Hepatic stellate cell (primary cell): ENCODE measurements at regions not wholly inside any gene's neighbourhood (a gene's known extent, or its start where the extent isn't known, plus 50 kb on each side); places are given as distances from the start of the nearest gene placed in this dataset.

ENCODE experiments used
- DNase-seq: peaks from one replicate; pipeline ENCODE4 v3.0.0; 2011; ENCODE audit warnings: low spot score

DNA sequence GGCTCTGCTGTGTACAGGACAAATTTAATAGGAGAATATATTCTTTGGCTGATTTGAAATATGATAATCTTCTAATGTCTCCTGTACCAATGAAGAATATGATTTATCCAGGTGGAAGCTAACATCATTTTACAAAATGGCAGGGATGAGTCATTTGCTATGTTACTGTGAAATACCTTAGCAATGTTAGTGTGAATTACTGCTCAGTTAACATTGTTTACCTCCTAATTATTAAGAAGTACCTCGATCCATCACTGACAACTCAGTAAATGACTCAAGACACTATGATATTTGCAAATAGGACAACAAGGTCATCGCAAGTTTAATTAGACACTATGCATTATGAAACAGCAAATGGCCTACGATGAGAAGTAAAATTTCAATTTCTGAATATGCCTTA is 309.1 kb upstream of the EDNRB start:
- no peak for DNase-seq

- DNase-seq, result no peak
Measured at GRCh38 chr13:78215458-78216108, 297.0 kb upstream of the EDNRB start.

- no peak for DNase-seq
Measured at GRCh38 chr13:78201411-78201810, 282.8 kb upstream of the EDNRB start.

GRCh38 chr13:78198821-78199220 is 280.2 kb upstream of the EDNRB start:
- DNase-seq, result no peak

GRCh38 chr13:78198419-78198818 is 279.8 kb upstream of the EDNRB start:
- DNase-seq, result no peak

GRCh38 chr13:78197231-78197630 is 278.6 kb upstream of the EDNRB start:
- no peak for DNase-seq

DNA sequence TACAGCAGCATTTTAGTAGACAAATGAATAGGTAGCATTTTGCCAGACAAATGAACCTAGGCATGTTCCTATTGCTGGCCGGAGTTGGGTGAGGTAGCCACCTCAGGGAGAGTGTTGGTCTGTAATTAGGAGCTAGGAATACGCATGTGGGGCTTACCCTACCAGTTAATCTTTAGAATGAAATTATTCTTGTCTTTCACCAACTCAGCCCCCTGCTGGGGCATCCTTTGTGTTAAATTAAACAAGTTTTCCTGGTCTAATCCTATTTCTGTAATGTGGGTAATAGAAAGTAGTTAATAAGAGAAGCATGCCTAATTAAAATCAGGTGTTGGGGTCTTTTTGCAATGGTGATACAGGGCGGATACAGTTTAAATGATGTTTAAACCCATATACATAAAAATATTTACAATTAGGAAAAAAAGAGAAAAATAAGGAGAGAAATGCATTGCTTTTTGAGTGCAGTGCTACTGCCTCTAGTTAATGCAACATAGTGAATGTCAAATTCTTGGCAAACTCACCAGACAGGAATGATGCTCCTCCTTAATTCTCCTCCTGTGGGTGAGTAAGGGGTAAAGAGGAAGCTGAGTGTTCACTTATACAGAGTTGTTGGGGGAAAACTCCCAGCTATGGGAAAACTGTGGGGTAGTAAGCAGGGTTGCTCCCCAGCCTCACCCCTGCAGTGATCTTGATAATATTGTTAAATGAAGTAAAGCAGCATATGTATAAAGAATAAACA is 276.4 kb upstream of the EDNRB start:
- peak; percentile 16 for DNase-seq

GRCh38 chr13:78193846-78194245 is 275.2 kb upstream of the EDNRB start:
- no peak for DNase-seq

- peak; percentile 17 for DNase-seq
Measured at GRCh38 chr13:78192716-78193115, 274.1 kb upstream of the EDNRB start.

DNA sequence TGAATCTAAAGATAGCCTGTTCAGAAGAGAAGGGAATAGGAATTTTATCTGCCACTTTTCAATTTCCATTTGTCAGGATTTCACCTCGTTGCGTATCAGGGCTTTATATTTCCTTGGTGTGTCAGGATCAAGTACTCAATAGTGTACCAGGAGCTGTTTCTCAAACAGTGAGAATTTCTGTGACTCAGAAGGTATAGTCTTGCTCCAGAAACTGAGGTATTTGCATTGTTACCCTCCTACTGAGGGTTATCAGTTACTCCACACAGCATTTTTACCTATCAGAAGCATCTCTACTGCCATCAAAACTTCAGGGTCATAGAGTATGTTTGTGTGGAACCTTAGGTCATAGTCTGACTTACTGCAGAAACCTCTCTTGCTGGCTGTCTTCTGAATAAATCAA is 271.7 kb upstream of the EDNRB start:
- DNase-seq, result no peak

DNA sequence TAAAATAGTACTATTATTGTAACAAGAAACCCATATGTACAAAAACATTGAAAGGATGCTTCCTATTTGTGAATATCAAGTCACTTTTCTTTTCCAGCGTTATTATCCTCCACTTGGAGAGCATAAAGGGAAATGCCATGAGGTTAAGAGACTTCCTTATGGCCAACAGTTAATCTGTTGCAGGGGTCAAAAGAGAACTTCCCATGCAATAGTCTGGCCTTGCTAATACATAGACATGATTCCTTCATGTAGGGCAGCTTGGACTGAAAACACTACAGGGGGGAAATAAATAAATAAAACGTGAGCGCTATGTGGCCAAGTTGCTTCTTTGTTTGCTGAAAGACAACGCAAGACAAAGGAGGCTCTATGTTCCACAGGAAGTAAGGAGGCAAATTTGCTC is 269.1 kb upstream of the EDNRB start:
- no peak for DNase-seq

DNA sequence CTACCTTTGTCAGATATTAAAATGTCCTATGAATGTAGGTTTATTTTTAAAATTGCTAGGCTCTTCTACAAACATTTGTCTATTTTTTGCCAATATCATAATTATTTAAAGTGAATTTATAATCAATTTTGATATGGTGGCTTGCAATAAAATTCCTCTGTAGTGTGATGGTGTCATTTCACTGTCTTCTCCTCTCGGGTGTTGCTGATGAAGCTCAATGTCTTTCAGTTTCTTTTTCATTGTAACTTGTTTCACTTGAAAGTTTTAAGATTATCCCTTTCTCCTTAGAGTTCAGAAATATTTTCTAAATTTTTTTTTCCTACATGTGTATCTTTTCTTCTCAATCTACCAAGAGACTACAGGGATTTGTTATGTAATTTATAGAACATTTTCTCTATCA is 267.1 kb upstream of the EDNRB start:
- DNase-seq, result no peak

DNA sequence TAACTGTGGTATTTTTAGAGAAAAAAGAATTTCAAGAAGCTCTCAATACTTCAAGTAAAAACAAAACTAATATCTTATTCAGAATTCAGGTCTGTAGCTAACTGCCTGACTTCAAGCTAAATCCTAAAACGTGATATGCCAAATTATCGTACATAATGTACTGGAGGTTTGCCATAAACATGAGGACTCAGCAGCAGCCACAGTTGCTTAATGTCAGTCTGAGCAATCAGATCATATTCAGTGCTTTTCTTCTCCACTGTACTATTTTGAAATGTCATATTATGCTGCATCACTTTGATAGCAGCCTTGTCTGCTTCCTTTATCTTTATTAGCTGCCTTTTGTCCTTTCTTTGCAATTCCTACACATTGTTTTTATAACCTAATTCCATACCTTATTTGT is 265.1 kb upstream of the EDNRB start:
- no peak for DNase-seq

GRCh38 chr13:78182813-78183212 is 264.2 kb upstream of the EDNRB start:
- DNase-seq, result no peak

DNA sequence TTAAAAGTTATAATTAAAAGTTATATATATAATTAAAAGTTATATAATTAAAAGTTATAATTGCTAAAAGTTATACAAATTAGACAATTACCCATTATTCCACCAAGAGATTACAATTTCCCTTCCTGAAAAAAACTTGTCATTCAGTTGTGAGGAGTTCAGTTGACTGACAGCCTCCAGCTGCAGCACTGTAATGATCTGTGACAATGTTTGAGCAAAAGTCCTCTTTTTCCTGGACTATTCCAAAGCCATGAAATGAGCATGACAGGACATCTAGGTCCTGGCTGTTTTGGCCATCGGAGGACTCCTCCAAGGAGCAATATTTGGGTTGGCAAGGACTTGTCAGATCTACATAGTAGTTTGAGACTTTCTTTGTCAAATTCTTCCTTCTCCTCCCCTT is 258.7 kb upstream of the EDNRB start:
- no peak for DNase-seq

DNA sequence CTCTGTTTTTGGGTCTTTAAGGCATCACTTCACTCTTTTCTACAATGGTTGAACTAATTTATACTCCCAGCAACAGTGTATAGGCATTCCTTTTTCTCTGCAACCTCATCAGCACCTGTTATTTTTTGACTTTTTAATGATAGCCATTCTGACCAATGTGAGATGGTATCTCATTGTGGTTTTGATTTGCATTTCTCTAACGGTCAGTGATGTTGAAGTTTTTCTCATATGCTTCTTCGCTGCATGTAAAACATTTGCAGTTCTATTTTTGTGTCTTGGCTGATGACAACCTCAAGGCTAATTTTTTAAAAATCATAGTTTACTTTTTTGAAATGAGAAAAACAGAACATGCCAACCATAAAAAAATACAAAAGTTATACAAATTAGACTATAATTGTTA is 258.2 kb upstream of the EDNRB start:
- no peak for DNase-seq

GRCh38 chr13:78169386-78169785 is 250.8 kb upstream of the EDNRB start:
- no peak for DNase-seq

DNA sequence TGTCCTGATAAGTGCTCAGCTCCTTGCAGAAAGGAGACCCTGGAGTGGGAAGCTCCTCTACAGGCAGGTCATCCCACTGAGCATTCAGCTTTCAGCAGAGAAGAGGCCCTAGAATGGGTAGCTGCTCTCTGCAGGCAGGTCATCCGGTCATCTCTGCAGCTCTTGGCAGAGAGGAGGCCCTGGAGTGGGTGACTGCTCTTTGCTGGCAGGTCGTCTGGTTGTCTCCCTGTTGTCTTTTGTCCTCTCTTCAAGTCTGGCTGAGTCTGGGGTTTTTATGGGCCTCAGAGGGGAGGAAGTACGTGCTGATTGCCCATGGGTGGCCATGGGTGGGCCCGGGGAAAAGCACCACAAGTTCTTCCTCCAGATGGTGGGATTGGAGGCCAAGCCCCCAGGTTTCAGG is 250.3 kb upstream of the EDNRB start:
- no peak for DNase-seq

DNA sequence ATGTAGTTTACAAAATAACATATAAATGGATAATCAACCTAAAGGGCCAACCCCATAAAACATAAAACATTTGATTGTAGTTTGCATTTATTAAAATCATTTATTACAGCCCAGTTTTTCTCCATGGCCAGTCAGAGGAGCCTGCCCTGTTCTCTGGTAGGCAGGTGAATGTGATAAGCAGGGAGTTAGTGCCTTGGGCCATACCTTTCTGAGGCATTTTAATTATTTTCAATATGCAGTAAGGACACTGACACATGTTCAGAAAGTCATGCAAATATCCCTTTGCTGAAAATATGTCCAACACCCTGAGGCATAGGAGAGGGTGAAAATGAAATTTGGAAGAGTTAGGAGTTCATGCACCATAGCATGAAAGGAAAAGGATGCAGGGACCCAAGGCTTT is 242.6 kb upstream of the EDNRB start:
- no peak for DNase-seq

DNA sequence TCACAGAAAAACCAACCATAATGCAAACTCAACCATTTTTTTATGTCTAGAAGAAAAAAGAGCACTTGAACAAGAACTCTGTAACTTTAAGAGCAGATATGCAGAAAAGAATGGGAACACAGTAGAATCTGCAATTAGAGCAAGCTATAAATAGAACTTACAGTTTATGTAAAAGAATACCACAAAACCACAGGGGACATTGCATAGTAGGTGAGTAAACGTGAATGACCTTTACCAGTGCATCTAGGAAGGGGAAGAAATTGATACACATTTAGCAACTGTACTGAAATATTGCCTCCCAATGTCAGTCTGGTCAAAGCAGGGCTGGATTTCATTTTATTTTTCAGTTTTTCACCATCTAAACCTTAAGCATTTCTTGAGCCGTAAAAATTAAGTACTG is 242.2 kb upstream of the EDNRB start:
- peak; percentile 11 for DNase-seq

DNA sequence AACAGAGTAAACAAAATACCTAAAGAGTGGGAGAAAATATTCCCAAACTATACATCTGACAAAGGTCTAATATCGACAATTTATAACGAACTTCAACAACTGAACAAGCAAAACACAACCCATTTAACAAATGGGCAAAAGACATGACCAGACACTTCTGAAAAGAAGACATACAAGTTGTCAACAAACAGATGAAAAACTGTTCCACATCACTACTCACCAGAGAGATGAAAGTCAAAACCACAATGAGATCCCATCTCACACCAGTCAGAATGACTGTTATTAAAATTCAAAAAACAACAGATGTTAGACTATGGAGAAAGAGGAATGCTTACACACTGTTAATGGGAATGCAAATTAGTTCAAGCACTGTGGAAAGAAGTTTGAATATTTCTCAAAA is 233.8 kb upstream of the EDNRB start:
- DNase-seq, result no peak

DNA sequence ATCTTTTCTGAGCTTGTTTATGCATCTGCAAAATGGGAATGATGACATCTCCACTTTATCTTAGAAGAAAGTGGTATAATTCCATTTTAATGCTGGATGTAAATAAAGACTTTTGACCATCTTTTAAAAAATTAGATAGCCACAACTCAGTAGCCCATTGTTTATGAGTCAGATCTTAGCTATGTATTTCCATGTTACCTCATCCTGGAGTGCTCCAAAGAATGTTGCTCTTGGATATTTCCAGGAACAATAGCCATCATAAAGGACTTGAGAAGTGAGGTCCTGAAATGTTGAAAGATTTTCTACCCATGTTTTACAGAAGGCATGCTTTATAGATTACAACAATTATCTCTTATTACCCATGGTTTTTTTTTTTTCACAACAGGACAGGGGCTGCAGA is 229.3 kb upstream of the EDNRB start:
- DNase-seq, result peak; percentile 17

GRCh38 chr13:78145276-78145675 is 226.6 kb upstream of the EDNRB start:
- no peak for DNase-seq

- DNase-seq, result no peak
Measured at GRCh38 chr13:78139765-78140164, 221.1 kb upstream of the EDNRB start.
